ENCODE measurements at regions not wholly inside any gene's neighbourhood (a gene's known extent, or its start where the extent isn't known, plus 50 kb on each side); places are given as distances from the start of the nearest gene placed in this dataset.

- TF ChIP-seq CTCF (conservative IDR thresholded peaks at IDR 0.05; ENCODE audit: low read length) = peak; percentile 27; the same call in 1 of the 2 replicates
- no peak for TF ChIP-seq EZH2phosphoT487 (IDR thresholded peaks at IDR 0.05; ENCODE audit: borderline replicate concordance)
These were observed 411.2 kb downstream of the GLRX3 start for GRCh38 chr10:130547368-130547767.
